ENCODE measurements at regions not wholly inside any gene's neighbourhood (a gene's known extent, or its start where the extent isn't known, plus 50 kb on each side); places are given as distances from the start of the nearest gene placed in this dataset.
"Not testable (repeated sequence)": the region's sequence is repeated elsewhere in the genome, so short reads cannot be mapped to it uniquely, and the experiment has no call there.

DNA sequence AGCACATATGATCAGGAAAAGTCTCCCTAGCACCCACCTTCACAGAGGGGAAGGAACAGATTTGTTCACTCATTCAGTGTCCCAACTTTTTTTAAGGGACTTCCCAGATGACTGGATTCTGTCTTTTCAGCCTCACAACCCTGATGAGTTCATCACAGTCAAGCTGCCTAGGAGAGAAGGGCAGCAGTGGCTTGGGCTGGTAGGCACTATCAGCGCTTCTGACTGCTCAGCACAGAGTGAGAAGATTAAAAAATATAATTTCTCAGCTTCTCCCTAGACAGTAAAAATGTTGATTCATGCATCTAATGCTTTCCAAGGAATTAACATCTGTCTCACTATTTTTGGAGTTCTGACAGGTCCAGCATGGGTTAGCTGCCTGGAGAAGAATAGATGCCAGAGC lies 328.2 kb downstream of the DTHD1 start (continued):
- TF ChIP-seq KLF10 (tag by site-specific recombination; IDR thresholded peaks at IDR 0.05) = no peak
- no peak for TF ChIP-seq ZNF404 (tag by site-specific recombination; IDR thresholded peaks at IDR 0.05)

DNA sequence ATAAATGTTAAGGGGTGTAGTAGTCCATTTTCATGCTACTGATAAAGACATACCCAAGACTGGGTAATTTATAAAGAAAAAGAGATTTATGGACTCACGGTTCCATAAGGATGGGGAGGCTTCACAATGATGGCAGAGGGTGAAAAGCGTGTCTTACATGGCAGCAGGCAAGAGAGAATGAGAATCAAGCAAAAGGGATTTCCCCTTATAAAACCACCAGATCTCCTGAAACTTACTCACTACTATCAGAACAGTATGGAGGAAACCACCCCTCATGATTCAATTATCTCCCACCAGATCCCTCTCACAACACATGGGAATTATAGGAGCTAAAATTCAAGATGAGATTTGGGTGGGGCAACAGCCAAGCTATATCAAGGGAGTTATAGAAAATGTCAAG lies 329.2 kb downstream of the DTHD1 start:
- H3K4me1 ChIP-seq (ENCODE audit: control insufficient read depth, insufficient read depth, low read length) = no peaks in the 10 kb centered on the region
- no peak overlapping the region for H3K27ac ChIP-seq (ENCODE audit: extremely low read depth, low read depth, low read length)
- CTCF ChIA-PET = no interaction called here
- no peak for TF ChIP-seq ZNF16 (tag by site-specific recombination; IDR thresholded peaks at IDR 0.05; ENCODE audit: low read depth)
- TF ChIP-seq ZNF221 (tag by site-specific recombination; IDR thresholded peaks at IDR 0.05; ENCODE audit: borderline replicate concordance) = no peak
- TF ChIP-seq BCL11B (tag by site-specific recombination; IDR thresholded peaks at IDR 0.05; ENCODE audit: low read depth) = no peak
- TF ChIP-seq ZNF776 (tag by site-specific recombination; IDR thresholded peaks at IDR 0.05; ENCODE audit: borderline replicate concordance) = no peak
- no peak for TF ChIP-seq ZNF785 (tag by site-specific recombination; IDR thresholded peaks at IDR 0.05)
- no peak for TF ChIP-seq MZF1 (tag by site-specific recombination; IDR thresholded peaks at IDR 0.05; ENCODE audit: borderline replicate concordance)
- no peak for TF ChIP-seq ZNF37A (tag by site-specific recombination; IDR thresholded peaks at IDR 0.05)
- TF ChIP-seq ZNF394 (tag by site-specific recombination; IDR thresholded peaks at IDR 0.05; ENCODE audit: borderline replicate concordance) = no peak
- no peak for TF ChIP-seq RBAK (tag by site-specific recombination; IDR thresholded peaks at IDR 0.05)
- TF ChIP-seq TCF7L2 (IDR thresholded peaks at IDR 0.05; ENCODE audit: borderline replicate concordance, low read depth, low read length) = no peak
- TF ChIP-seq, protein P1, sequence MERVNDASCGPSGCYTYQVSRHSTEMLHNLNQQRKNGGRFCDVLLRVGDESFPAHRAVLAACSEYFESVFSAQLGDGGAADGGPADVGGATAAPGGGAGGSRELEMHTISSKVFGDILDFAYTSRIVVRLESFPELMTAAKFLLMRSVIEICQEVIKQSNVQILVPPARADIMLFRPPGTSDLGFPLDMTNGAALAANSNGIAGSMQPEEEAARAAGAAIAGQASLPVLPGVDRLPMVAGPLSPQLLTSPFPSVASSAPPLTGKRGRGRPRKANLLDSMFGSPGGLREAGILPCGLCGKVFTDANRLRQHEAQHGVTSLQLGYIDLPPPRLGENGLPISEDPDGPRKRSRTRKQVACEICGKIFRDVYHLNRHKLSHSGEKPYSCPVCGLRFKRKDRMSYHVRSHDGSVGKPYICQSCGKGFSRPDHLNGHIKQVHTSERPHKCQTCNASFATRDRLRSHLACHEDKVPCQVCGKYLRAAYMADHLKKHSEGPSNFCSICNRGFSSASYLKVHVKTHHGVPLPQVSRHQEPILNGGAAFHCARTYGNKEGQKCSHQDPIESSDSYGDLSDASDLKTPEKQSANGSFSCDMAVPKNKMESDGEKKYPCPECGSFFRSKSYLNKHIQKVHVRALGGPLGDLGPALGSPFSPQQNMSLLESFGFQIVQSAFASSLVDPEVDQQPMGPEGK (tag by site-specific recombination; IDR thresholded peaks at IDR 0.05) = no peak
- no peak for TF ChIP-seq ZNF169 (tag by site-specific recombination; IDR thresholded peaks at IDR 0.05)
- POLR2A ChIA-PET = no interaction called here
- no peaks in the 10 kb centered on the region for H3K36me3 ChIP-seq (ENCODE audit: control insufficient read depth in 2 of 2, insufficient read depth in 1 of 2, low read length in 2 of 2)
- no peaks in the 10 kb centered on the region for H3K9me3 ChIP-seq (ENCODE audit: control insufficient read depth, insufficient read depth, low read depth, low read length)
- no peak overlapping the region for H3K4me3 ChIP-seq (ENCODE audit: low read depth, low read length)

DNA sequence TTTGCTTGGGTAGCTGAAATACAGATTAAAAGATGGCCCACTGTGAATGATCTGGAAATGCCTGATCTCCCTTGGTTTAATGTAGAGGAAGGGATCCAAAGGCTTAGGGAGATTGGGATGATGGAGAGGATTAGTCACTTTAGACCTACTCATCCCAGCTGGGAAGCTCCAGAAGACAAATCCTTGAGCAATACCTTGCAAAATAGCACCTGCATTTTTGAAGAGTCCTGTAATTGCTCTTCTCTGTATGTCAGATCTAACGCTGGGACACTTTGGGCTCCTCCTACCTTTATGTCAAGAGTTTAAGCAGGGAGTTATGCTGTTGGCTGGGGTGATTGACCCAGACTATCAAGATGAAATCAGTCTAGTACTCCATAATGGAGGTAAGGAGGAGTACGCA lies 331.7 kb downstream of the DTHD1 start:
- CTCF ChIA-PET; H3K4me1 ChIP-seq (ENCODE audit: control insufficient read depth, insufficient read depth, low read length); H3K36me3 ChIP-seq (ENCODE audit: control insufficient read depth in 2 of 2, insufficient read depth in 1 of 2, low read length in 2 of 2); H3K27ac ChIP-seq (ENCODE audit: extremely low read depth, low read depth, low read length); POLR2A ChIA-PET; H3K4me3 ChIP-seq (ENCODE audit: low read depth, low read length); H3K9me3 ChIP-seq (ENCODE audit: control insufficient read depth, insufficient read depth, low read depth, low read length): not testable (repeated sequence)

DNA sequence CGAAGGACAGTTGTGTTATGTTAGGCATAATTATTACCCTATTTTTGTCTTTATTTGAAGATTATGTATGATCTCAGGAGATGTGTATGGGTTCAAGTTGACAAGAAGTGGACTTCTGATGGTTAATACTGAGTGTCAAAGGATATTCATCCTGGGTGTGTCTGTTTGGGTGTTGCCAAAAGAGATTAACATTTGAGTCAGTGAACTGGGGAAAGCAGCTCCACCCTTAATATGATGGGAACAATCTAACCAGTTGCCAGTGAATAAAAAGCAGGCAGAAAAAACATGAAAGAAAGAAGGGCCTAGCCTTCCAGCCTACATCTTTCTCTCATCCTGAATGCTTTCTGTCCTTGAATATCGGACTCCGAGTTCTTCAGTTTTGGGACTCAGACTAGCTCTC lies 332.6 kb downstream of the DTHD1 start:
- Histone ChIP-seq H3K27ac (ENCODE audit: extremely low read depth, low read depth, low read length) (no peak overlapping the region), H3K9me3 (ENCODE audit: control insufficient read depth, insufficient read depth, low read depth, low read length) (no peaks in the 10 kb centered on the region), H3K36me3 (ENCODE audit: control insufficient read depth in 2 of 2, insufficient read depth in 1 of 2, low read length in 2 of 2) (no peaks in the 10 kb centered on the region), H3K4me3 (ENCODE audit: low read depth, low read length) (no peak overlapping the region), H3K4me1 (ENCODE audit: control insufficient read depth, insufficient read depth, low read length) (no peaks in the 10 kb centered on the region)
- ChIA-PET CTCF (no interaction called here), POLR2A (no interaction called here)
- TF ChIP-seq ZNF350 (tag by site-specific recombination; IDR thresholded peaks at IDR 0.05) (no peak), ZBTB8A (tag by site-specific recombination; IDR thresholded peaks at IDR 0.05) (no peak), ZFHX2 (tag by site-specific recombination; conservative IDR thresholded peaks at IDR 0.05) (no peak), ZNF48 (tag by site-specific recombination; IDR thresholded peaks at IDR 0.05) (no peak), TRIM28 (IDR thresholded peaks at IDR 0.05; ENCODE audit: borderline replicate concordance, low read length) (no peak), ZNF404 (tag by site-specific recombination; IDR thresholded peaks at IDR 0.05) (no peak), ZEB2 (tag by site-specific recombination; IDR thresholded peaks at IDR 0.05) (no peak), ZNF510 (tag by site-specific recombination; IDR thresholded peaks at IDR 0.05; ENCODE audit: insufficient replicate concordance) (no peak), YY1 (tag by site-specific recombination; IDR thresholded peaks at IDR 0.05) (no peak), GLI2 (tag by site-specific recombination; IDR thresholded peaks at IDR 0.05; ENCODE audit: borderline replicate concordance, low read depth) (no peak), ZNF394 (tag by site-specific recombination; IDR thresholded peaks at IDR 0.05; ENCODE audit: borderline replicate concordance) (no peak), ZNF629 (tag by site-specific recombination; IDR thresholded peaks at IDR 0.05) (no peak), SCRT1 (tag by site-specific recombination; IDR thresholded peaks at IDR 0.05; ENCODE audit: borderline replicate concordance) (no peak)
- TF ChIP-seq, protein P2, sequence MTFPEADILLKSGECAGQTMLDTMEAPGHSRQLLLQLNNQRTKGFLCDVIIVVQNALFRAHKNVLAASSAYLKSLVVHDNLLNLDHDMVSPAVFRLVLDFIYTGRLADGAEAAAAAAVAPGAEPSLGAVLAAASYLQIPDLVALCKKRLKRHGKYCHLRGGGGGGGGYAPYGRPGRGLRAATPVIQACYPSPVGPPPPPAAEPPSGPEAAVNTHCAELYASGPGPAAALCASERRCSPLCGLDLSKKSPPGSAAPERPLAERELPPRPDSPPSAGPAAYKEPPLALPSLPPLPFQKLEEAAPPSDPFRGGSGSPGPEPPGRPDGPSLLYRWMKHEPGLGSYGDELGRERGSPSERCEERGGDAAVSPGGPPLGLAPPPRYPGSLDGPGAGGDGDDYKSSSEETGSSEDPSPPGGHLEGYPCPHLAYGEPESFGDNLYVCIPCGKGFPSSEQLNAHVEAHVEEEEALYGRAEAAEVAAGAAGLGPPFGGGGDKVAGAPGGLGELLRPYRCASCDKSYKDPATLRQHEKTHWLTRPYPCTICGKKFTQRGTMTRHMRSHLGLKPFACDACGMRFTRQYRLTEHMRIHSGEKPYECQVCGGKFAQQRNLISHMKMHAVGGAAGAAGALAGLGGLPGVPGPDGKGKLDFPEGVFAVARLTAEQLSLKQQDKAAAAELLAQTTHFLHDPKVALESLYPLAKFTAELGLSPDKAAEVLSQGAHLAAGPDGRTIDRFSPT (tag by site-specific recombination; IDR thresholded peaks at IDR 0.05) = no peak

Measured in HEK293 (cell line).